ENCODE measurements at regions not wholly inside any gene's neighbourhood (a gene's known extent, or its start where the extent isn't known, plus 50 kb on each side); places are given as distances from the start of the nearest gene placed in this dataset.

DNA sequence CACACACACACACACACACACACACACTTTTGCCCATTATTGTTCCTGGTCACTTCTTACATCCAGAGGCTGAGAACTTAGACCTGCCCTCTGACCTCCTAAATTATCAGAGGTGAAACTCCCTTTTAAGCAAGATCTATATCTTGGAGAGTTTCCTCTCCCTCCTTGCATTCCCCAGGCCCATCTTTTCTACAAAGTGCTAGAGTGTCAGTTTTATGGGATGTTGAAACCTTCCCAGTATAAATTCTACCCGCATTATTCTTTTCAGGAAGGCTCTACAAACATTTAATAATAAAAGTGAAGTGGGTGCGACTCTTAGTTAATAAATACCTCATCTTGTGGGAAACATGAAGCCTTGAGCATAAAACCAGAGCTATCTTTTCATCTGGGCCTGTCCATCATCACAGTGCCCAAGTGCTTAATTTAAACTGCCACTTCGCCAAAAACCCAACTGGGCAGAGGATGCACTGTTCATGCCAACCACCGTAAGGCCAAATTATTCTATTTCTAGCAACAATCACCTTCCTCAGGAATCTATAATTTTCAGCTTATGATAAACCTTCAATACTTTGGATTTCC is 458.2 kb upstream of the RUNX1 start:
- TF ChIP-seq, protein P1, sequence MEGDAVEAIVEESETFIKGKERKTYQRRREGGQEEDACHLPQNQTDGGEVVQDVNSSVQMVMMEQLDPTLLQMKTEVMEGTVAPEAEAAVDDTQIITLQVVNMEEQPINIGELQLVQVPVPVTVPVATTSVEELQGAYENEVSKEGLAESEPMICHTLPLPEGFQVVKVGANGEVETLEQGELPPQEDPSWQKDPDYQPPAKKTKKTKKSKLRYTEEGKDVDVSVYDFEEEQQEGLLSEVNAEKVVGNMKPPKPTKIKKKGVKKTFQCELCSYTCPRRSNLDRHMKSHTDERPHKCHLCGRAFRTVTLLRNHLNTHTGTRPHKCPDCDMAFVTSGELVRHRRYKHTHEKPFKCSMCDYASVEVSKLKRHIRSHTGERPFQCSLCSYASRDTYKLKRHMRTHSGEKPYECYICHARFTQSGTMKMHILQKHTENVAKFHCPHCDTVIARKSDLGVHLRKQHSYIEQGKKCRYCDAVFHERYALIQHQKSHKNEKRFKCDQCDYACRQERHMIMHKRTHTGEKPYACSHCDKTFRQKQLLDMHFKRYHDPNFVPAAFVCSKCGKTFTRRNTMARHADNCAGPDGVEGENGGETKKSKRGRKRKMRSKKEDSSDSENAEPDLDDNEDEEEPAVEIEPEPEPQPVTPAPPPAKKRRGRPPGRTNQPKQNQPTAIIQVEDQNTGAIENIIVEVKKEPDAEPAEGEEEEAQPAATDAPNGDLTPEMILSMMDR (IDR thresholded peaks at IDR 0.05 in 4 of 5, conservative IDR thresholded peaks at IDR 0.05 in 1 of 5), result no peak
- TF ChIP-seq POLR2A (IDR thresholded peaks at IDR 0.05), result no peak
